ENCODE measurements at regions not wholly inside any gene's neighbourhood (a gene's known extent, or its start where the extent isn't known, plus 50 kb on each side); places are given as distances from the start of the nearest gene placed in this dataset.

DNA sequence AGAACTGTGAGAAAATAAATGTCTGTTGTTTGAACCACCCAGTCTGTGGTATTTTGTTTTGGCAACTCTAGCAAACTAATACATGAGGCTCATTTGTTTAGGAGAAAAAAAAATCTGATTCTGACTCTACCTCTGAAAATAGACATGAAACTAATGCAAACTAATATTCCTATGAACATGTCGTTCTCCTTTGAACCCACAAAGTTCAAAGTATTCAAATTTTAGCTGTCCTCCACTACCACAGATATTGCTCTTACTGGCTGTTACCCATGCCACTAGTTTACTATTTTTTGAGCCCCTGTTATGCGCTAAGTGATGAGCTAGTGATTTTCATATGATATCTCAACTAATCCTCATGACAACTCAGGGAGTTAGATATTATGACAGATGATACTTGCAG, 58.8 kb upstream of the ZNF804B start:
- DNase-seq (ENCODE audit: low spot score) = no peak

DNA sequence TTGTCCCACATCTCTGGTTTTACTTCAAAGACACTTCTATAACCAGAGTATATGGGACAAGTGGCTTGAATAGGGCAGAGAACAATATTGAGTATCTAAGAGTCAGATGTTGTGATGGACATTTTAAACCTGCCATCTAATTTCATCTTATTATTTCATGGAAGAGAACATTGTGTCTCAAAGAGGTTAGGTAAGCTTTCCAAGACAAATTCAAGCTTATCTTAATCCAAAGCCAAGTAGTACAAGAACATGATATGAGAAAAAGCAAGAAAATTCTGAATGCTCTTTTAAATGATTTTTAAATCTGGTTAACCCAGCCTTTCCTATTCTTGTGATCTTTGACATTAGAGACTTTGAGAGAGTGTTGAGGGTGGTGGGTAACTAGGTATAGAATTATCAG, 65.3 kb upstream of the ZNF804B start:
- DNase-seq (ENCODE audit: low spot score) = no peak

DNA sequence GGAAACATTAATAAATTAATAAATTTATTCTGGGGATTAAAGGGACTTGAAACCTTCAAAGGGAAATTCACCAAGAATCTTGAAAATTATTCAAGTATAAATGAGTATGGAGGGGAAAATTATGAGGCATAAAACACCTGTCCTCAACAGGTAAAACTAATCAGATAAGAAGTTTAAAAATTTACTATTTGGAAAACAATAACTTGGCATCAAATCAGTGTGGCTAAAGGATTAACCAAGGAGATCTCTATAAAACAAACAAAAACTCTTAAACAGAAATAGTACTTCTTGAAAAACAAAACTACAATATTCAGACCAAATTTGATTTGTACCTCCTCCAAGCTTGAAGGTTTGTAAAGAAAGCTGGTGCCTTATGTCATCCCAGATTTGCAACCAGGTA, 66.4 kb upstream of the ZNF804B start:
- no peak for DNase-seq (ENCODE audit: low spot score)

DNA sequence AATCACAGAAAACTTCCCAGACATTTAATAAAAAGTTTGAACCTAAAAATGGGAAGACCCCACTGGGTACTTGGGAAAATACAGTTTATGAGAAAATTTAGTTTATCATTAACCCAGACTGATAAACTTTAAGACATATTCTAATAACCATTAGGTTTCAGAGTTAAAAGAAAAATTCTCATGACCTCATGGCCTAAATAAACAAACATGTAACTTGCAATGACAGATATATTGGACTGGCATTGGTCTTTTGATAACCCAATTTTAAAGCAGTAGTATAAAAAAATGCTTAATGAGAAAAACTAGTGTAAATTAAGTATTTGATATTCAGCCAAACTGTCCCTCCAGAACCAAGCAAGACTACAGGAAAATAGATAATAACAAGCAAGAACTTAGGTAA, 67.0 kb upstream of the ZNF804B start:
- DNase-seq (ENCODE audit: low spot score) = no peak

DNA sequence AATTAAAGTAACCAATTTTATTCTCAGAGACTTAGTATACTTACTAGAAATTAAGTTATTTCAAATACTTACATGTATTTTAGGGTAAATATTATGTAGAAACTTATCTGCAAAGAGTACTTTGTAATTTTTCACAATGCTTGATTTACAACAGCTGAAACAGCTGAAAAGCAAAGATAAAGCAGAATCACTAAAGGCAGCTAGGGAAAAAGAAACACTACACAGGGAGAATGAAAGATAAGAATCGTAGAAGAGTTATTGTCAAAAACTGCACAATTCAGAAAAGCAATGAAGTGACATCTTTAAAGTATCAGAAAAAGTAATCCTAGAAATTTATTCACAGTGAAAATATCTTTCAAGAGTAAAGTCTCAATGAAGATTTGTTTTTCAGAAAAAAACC, 69.7 kb upstream of the ZNF804B start:
- DNase-seq (ENCODE audit: low spot score) = no peak

DNA sequence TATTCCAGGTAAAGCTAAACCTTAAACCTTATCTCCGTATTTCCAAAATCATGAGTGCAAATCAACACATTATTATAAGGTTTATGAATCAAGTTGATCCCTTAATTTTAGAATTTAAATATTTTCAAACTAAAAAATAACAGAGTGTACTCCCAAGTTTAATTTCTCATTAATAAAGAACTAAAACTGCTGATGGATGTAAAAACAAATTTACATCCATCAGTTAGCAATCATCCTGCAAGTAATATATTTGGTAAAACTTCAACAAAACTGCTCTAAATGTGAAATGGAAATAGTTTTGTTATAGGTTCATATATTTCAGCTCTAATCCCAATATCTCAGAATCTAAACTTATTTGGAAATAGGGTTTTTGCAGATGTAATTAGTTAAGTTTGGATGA, 71.3 kb upstream of the ZNF804B start:
- DNase-seq (ENCODE audit: low spot score) = no peak

DNA sequence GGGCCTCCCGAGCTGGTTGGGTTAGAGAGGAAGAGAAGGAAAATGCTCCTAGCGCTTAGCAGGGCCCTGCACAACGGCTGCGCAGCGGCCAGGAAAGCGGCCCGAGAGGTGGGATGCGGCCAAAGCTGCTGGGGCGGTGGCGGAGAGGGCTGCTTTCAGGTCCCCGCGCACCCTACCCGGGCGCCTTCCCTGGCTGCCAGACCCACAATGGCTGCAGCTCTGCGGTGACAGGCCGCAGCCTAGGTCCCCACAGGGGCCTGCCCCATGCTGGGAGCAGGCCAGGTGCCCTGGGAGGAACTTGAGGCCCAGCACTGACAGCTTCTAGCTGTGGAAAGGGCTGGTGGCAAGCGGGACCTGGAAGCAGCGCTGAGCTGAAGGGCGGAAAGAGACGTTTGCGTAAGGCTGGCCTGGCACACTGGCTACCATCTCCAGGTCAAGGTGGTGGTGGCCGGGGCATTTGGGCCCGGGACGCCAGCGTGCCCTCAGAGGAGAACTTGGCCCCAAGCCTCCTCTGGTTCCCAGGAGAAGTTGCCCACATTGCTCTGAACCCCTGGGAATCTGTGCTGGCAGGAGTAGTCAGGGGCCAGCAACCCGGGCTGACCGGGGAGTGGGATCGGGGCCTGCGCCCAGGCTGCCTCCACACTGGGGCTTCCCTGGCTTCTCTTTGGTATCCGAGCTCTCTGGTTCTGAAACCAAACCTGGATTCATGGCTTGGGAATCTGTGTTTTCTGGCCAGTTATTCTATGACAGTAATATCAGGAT, 72.9 kb upstream of the ZNF804B start:
- no peak for DNase-seq (ENCODE audit: low spot score)

DNA sequence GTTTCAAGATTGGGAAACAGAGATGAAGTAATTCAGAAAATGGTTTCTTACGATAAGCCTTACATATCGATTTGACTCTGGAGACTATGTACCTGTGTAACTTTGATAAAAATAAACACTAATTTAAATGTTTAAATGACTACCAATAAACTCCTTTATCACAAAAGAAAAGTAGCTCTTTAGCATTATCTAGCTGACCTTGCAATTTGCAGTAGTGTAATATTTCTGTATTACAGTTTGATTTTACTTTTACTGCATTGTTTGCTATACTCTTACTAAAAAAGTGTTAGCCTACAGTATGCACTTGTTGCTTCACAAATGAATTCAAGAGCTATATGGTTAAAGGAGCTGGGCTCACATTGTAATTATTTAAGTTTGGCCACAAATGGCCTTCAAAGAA, 77.8 kb upstream of the ZNF804B start:
- no peak for DNase-seq (ENCODE audit: low spot score)

DNA sequence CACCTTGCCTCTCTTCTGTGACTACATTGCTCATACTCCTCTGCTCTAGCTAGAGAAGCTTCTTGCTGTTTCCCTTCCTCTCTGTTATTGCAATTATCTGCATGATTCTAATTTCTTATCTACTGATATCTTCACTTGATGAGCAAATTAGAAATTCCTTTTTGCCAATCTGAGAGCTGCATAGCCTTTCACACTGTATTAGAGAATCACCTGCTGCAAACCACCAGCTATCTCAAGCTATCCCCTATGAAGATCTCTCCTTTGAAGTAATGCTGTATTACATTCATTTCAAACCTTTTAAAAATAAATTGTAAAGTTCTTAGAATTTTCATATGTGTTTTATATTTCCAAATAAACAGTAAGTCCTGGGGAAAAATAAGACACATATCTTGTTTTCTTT, 89.0 kb upstream of the ZNF804B start:
- DNase-seq (ENCODE audit: low spot score) = no peak

DNA sequence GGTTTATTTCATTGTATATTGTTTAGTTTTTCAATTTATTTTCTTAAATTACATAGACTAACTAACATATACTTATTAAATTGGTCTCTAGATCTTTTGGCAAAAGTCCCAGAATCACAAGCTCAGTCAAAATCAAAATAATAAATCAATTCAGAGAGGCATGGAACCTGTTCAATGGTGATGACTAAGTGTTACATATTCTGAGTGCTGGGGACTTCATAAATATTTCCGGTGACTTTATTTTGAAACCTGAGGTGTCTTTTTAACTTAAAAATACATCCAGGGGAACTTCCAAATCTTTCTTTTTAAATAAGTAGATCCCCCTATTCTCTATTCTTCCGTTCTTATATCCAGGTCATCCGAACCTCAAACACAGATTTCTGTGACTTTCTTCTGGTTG, 89.6 kb upstream of the ZNF804B start:
- DNase-seq (ENCODE audit: low spot score) = no peak

DNA sequence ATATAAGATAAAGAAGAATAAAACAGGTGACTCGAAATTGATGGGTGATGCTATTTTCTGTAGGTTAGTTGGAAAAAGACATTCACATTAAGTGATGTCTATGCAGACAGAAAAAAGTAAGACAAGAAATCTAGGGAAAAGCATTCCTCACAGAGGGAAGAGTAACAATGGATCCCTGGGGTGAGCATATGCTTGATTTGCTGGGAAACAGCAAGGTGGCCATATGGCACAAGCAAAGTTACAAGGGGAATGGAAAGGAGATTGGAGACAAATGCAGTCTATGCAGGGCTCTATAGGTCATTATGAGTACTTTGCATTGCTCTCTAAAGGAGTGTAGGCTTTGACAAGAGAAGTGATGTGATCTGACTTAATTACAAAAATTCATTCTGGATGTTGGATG, 90.9 kb upstream of the ZNF804B start:
- DNase-seq (ENCODE audit: low spot score) = no peak

DNA sequence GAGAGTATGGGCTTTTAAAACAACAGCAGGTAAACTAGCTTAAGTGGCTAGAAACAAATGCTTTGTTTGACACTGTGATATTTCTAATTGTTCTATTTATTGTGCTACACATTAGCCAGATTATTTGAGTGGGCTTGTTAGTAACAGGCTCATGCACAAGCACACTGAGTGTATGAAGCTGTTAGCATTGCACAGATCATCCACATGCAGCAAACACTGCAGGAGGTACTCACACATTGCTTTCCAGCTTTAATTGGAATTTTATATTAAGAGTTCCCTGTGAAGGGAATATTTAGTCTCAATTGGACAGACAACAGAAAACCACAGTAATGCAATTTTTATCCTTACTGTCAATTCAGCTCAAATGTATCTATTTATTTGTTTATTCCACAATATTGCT, 92.9 kb upstream of the ZNF804B start:
- DNase-seq (ENCODE audit: low spot score) = no peak

DNA sequence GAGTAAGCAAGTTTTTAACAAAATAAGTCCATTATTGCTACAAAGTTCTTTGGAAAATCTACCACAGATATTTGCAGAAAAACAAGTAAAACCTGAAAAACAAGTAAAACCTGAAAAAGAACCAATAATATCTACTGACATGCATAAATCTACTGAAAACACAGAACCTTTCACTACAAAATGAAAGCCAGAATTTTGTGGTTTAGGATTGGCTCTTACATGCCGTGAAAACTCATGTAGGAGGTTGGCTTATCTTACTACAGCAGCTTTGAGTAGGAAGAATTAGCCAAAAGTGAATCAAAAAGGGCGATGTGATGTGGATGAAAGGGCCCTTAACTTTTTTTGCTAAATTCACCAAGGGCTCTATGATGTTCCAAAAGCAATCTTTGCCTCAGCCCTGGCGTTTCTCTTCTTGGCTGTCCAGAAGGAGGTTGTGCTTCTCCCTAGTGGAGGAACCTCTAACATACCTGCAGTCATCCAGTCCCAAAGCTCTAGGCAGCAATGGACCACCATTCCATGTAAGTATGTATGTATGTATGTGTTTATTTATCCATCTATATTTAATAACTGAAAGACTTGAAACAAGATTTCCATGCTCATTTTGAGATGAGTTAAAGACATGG, 93.5 kb upstream of the ZNF804B start:
- DNase-seq (ENCODE audit: low spot score) = no peak

DNA sequence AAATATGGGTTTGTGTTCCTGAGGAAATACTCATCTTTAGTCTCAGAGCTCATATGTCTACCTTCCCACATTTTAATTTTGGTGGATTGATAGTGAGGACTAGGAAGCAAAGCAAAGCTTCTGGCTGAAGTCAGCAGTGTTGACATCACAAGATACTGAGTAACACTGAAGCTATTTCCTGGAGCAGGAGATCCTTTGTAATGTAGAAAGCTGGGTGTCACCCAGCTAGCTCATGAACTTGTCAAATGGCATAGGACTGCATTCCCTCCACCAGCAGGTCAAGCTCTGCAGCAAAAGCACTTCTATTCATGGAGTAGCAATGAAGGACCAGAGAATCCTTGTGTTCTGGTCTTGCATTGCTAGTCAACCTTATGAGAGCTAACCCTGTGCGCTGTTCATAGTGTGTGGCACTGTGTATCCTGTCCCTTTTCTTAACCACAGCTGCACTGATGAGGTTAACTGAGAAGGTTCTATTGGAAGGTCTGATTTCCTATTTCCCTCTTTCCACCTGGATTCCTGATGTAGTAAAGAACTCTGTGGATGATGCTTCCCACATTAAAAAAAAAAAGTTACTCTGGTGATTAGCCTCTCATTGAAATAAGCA, 94.8 kb upstream of the ZNF804B start:
- DNase-seq (ENCODE audit: low spot score) = peak; percentile 84

DNA sequence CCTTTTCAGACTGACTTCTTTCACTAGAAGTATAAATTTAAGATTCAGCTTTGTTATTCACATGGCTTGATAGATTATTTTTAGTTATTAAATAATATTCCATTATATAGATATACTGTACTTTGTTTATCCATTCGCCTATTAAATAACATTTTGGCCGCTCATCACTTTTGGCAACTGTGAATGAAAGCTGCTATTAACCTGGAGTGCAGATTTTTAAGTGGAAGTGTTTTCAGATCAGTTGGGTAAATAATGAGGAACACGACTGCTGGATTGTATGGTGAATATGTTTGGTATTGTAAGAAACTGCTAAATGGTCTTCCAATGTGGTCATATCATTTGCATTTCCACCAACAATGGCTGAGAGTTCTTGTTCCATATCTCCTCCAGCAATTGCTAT, 97.6 kb upstream of the ZNF804B start:
- no peak for DNase-seq (ENCODE audit: low spot score)

DNA sequence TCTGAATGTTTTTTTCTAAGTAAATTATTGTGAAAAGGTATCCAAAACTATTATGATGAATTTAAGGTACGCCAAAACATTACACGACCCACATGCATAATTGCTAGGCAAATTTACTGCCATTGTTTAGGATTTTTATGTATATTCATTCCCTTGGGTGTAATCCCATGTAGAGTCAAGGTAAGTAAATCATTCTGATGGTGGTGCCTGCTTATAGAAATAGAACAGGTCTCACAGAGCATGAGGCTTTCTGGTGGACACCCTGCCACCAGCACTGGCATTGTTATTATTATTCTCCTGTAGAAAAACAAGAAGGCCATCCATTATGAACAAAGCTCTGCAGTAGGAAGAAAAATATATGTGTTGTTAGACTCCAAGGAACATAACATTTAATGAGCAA, 111.7 kb upstream of the ZNF804B start:
- DNase-seq (ENCODE audit: low spot score) = no peak

DNA sequence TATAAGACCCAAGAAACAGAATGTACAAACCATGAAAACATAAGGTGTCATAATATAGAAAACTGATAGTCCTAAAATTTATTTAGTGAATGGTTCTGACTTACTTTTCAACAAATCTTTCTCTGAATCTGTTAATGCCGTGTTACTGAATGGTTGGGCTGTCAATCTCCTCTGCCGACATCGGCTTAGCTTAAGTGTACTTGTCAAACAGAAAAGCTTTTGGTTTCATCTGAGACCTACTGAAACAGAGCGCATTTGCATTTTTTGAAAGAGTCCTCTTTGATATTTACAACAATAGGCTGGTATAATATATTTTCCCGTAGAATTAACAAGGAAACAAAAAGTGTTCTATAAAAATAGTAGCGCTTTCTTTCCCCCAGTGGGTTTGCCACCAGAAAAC, 120.9 kb upstream of the ZNF804B start:
- DNase-seq (ENCODE audit: low spot score) = no peak

DNA sequence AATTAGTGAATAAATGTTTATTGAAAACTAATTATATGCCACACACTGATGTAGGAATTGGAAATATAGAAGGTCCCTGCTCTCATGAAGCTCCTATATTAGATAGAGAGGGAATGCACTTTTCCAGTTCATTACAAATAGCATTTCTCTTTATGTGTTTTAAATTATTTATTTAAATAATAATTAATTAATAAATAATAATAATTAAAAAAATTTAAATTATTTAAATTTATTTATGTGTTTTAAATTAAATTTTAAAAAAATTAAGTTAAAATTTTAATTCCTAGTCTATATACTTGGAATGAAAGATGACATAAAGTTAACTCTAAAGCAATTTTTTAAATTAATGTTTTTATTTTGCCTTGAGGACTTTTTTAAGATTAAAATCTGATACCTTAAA, 121.7 kb upstream of the ZNF804B start:
- DNase-seq (ENCODE audit: low spot score) = no peak

DNA sequence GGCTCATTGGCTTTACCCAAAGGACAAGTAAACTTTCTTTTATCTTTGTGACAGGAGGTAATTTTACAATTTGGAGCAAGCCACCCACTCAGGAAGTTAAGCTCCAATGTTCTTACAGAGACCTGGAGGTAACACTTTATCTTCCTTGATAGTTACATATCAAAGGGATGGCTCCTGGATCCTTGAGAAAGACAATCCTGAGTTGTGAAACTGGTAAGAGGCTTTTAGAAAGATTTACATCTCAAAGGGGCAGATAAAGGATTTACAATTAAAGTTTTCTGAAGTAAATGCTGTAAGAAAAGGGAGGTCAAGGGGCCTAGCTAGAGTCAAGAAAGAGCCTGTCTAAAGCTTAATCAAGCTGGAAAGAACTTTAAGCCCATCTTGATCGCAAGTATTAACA, 124.4 kb upstream of the ZNF804B start:
- no peak for DNase-seq (ENCODE audit: low spot score)

DNA sequence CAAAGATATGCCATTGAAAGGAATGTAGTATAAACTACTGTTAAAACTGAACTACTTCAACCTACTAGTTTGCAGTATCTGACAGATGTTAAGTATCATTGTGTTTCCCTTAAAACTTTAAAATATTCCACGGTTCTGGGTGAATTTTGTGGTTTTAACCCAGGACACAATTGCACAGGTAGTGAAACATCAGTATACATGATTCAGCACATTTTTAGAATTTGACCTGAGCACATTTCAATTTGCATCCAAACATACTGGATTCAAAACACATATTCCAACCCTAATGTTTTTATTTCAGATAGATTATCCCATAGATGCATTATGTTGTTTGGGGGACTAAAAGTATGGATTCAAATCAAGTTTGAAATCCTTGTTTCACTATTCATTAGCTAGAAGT, 129.9 kb upstream of the ZNF804B start:
- DNase-seq (ENCODE audit: low spot score) = no peak

DNA sequence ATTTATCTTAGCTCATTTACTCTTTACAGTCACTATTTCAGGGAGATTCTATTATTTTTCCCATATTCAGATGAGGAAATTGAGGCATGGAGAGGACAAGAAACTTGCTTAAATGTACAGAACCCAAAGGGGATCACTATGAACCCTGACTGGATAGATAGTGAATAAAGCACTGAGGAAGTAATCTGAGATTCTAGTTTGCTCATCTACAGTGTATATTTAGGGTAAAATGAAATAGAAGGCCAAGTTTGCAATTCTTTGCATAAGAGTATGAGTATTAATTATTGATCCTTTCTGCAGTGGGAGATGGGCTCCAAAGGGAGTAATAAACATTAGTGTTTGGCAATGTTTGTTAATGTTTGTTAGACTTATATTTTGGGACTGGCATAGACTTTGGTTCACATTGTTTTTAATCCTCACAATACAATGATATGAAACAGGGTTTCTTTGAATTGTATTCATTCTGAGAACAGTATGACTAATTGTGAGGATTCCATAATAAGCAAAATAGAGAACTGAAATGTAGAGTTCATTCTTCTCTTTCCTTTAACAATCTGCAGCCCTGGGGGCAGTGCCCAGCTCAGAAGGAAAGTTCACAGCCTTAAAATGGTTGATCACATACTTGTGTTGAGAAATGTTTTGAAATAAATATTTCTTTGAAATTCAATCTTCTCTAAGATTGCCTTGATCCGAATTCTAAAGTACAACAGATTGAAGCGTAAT, 131.0 kb upstream of the ZNF804B start:
- no peak for DNase-seq (ENCODE audit: low spot score)

DNA sequence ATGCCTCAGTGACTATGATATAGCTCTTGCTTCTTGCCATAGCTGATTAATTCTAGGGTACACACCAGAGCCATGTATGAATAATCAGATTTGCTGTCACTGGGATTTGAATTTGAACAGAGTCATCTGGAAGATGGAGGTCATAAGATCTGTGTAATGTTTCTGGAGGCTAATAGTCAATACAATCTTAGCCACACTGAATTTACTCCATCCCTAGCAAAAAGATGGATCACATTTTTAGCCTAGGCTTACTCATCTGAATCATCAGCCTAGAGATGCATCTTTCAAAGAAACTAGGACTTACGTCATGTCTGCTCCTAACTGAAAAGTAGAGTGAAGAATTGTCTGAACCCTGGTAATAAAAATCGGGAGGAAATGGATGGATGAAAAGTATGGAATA, 142.3 kb upstream of the ZNF804B start:
- DNase-seq (ENCODE audit: low spot score) = no peak

DNA sequence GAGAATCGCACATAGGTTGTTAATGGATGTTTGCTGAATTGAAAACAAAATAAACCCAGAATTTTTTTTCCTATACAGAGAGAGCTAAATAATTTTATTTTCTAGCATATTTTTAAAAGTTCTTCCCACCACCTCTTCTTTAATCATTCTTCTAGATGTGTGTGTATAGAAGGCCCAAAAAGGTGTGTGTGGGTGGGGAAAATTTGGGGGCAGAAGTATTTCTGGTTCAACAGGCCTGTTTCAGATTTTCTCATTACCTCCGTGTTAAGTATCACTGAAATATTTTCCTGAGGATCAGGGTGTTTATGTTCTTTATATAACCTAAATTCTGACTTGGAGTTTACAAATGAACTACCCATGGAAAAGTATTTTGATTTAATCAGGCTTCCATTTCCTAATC, 144.2 kb upstream of the ZNF804B start:
- no peak for DNase-seq (ENCODE audit: low spot score)
